ENCODE measurements at regions not wholly inside any gene's neighbourhood (a gene's known extent, or its start where the extent isn't known, plus 50 kb on each side); places are given as distances from the start of the nearest gene placed in this dataset.
"Not testable (repeated sequence)": the region's sequence is repeated elsewhere in the genome, so short reads cannot be mapped to it uniquely, and the experiment has no call there.

DNA sequence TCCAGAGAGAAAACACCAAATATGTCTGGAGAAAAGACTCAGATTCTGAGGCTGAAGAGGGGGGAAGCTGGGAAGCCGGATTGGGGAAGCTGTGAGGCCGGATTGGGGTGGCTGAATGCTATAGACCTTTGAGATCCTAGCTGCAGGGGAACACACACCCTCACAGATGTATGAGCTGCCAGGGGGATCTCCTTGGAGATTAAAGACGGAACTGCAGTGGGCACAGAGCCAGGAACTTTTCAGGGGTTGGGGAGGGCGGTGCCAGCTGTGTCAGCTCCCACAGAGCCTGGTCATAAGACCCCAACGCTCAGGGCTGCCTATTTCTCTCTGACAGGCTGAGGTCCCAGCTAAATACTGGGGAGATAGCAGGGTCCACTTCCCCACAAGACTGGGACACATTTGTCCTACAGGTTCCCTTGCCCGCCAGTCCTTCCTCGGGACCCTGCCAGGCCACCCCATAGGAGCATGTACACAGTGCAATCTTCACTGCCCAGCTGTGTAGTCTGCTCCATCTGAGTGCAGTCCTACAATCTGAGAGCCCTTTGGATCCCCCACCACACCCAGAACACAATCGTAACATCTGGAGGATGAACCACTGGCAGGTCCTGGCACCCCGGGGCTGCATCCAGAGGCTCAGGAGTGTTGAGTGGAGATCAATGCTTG is 1893.9 kb downstream of the PCDH9 start:
- Mint-ChIP-seq H3K4me1 (ENCODE audit: unreplicated experiment) (peaks cover 4% of the 10 kb centered on the region), H3K36me3 (ENCODE audit: unreplicated experiment) (peaks cover 2% of the 10 kb centered on the region), H3K27me3 (ENCODE audit: unreplicated experiment) (no peaks in the 10 kb centered on the region), H3K27ac (ENCODE audit: unreplicated experiment) (no peak overlapping the region), H3K9me3 (ENCODE audit: unreplicated experiment) (peaks cover 8% of the 10 kb centered on the region), H3K4me3 (ENCODE audit: unreplicated experiment) (no peak overlapping the region)
- TF ChIP-seq, protein P1, sequence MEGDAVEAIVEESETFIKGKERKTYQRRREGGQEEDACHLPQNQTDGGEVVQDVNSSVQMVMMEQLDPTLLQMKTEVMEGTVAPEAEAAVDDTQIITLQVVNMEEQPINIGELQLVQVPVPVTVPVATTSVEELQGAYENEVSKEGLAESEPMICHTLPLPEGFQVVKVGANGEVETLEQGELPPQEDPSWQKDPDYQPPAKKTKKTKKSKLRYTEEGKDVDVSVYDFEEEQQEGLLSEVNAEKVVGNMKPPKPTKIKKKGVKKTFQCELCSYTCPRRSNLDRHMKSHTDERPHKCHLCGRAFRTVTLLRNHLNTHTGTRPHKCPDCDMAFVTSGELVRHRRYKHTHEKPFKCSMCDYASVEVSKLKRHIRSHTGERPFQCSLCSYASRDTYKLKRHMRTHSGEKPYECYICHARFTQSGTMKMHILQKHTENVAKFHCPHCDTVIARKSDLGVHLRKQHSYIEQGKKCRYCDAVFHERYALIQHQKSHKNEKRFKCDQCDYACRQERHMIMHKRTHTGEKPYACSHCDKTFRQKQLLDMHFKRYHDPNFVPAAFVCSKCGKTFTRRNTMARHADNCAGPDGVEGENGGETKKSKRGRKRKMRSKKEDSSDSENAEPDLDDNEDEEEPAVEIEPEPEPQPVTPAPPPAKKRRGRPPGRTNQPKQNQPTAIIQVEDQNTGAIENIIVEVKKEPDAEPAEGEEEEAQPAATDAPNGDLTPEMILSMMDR (IDR thresholded peaks at IDR 0.05), result no peak
- DNase-seq (ENCODE audit: extremely low spot score, unreplicated experiment), result no peak

DNA sequence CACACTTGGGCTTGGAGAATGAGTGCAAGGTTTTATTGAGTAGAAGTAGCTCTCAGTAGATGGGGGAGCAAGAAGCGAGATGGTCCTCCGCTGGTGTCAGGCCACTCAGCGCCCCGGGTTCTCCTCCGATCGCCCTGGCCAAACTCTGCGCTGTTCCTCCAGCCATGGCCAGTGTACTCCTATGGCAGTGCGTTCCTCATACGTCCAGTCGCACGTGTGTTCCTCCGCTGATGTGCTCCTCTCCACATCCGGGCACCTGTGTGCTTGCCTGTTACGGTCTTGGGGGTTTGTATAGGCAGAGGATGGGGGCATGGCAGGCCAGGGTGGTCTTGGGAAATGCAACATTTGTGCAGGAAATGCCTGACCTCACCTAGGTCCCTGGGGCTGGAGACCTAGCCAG is 1899.4 kb downstream of the PCDH9 start:
- Mint-ChIP-seq H3K9me3 (ENCODE audit: unreplicated experiment) (no peaks in the 10 kb centered on the region), H3K4me1 (ENCODE audit: unreplicated experiment) (no peaks in the 10 kb centered on the region), H3K27ac (ENCODE audit: unreplicated experiment) (no peak overlapping the region), H3K27me3 (ENCODE audit: unreplicated experiment) (no peaks in the 10 kb centered on the region), H3K36me3 (ENCODE audit: unreplicated experiment) (no peaks in the 10 kb centered on the region), H3K4me3 (ENCODE audit: unreplicated experiment) (no peak overlapping the region)
- TF ChIP-seq, protein P1 (IDR thresholded peaks at IDR 0.05), result no peak
- no peak for DNase-seq (ENCODE audit: extremely low spot score, unreplicated experiment)

DNA sequence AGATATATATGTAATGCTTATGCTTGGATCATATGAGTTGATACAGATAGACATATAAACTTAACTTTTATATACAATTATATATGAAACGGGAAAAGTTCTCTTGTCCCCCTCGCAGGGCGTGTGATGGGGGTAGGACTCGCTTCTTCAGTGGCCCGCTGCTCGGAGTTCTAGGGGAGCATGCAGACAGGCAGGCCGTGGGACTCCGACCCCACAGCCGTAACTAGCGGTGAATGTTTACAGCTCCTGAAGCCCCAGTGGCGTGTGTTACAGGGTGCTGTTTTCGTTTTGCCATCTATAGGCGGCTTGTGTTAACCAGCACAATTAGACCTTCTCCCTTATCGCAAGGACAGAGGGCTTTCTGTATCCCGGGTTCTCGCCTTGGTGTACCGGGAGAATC is 1899.8 kb downstream of the PCDH9 start:
- H3K27me3 Mint-ChIP-seq (ENCODE audit: unreplicated experiment), result no peaks in the 10 kb centered on the region
- no peaks in the 10 kb centered on the region for H3K36me3 Mint-ChIP-seq (ENCODE audit: unreplicated experiment)

DNA sequence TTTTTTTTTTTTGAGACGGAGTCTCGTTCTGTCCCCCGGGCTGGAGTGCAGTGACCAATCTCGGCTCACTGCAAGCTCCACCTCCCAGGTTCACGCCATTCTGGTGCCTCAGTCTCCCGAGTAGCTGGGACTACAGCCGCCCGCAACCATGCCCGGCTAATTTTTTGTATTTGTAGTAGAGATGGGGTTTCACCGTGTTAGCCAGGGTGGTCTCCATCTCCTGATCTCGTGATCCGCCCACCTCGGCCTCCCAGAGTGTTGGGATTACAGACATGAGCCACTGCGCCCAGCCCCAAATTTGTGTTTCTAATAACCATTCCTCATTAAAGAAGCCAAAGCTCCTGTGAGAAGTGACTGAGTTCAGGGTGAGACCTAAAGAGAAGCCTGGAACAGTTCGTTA is 1906.9 kb downstream of the PCDH9 start:
- not testable (repeated sequence) for H3K27ac Mint-ChIP-seq (ENCODE audit: unreplicated experiment); DNase-seq (ENCODE audit: extremely low spot score, unreplicated experiment); H3K27me3 Mint-ChIP-seq (ENCODE audit: unreplicated experiment); H3K4me3 Mint-ChIP-seq (ENCODE audit: unreplicated experiment); H3K36me3 Mint-ChIP-seq (ENCODE audit: unreplicated experiment); H3K9me3 Mint-ChIP-seq (ENCODE audit: unreplicated experiment); H3K4me1 Mint-ChIP-seq (ENCODE audit: unreplicated experiment)

More for the DNA sequence above, 1899.8 kb downstream of the PCDH9 start:
- TF ChIP-seq, protein P1 (IDR thresholded peaks at IDR 0.05), result no peak
- DNase-seq (ENCODE audit: extremely low spot score, unreplicated experiment), result no peak
- H3K4me1 Mint-ChIP-seq (ENCODE audit: unreplicated experiment), result no peaks in the 10 kb centered on the region
- no peak overlapping the region for H3K27ac Mint-ChIP-seq (ENCODE audit: unreplicated experiment)
- no peaks in the 10 kb centered on the region for H3K9me3 Mint-ChIP-seq (ENCODE audit: unreplicated experiment)
- H3K4me3 Mint-ChIP-seq (ENCODE audit: unreplicated experiment), result no peak overlapping the region

DNA sequence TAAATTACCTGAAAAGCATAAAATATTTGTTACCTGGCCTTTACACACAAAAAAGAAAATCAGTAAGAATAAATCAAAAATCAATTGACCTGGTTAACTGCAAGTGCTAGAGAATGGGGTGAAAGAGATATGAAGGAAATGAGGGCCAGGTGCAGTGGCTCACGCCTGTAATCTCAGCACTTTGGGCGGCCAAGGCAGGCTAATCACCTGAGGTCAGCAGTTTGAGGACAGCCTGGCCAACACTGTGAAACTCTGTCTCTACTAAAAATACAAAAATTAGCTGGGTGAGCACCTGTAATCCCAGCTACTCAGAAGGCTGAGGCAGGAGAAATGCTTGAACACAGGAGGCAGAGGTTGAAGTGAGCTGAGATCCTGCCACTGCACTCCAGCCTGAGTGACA is 1908.7 kb downstream of the PCDH9 start:
- not testable (repeated sequence) for H3K9me3 Mint-ChIP-seq (ENCODE audit: unreplicated experiment); H3K27ac Mint-ChIP-seq (ENCODE audit: unreplicated experiment); DNase-seq (ENCODE audit: extremely low spot score, unreplicated experiment); H3K4me3 Mint-ChIP-seq (ENCODE audit: unreplicated experiment); H3K4me1 Mint-ChIP-seq (ENCODE audit: unreplicated experiment); H3K36me3 Mint-ChIP-seq (ENCODE audit: unreplicated experiment); H3K27me3 Mint-ChIP-seq (ENCODE audit: unreplicated experiment)

DNA sequence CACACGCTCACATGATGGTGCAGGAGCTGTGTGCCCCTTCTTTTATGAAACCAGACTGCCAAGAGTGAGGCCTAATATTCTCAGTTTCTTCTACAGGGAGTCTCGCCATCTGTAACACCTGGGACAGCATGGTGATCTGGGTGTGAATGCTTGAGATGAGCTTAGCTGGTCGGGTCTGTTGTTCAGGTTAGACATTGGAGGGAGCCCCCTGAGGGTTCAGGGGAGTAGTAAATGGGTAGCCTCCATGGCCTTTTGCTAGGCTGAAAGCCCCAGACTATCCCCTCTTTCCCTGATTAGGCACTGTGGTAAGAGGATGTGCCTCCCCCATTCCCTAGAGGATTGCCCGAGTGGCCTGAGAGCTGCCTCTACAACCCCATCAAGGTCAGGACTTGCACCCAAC is 1916.1 kb downstream of the PCDH9 start:
- TF ChIP-seq, protein P1 (IDR thresholded peaks at IDR 0.05), result no peak
- Mint-ChIP-seq H3K9me3 (ENCODE audit: unreplicated experiment) (peaks cover 28% of the 10 kb centered on the region), H3K4me1 (ENCODE audit: unreplicated experiment) (no peaks in the 10 kb centered on the region), H3K27ac (ENCODE audit: unreplicated experiment) (no peak overlapping the region), H3K4me3 (ENCODE audit: unreplicated experiment) (no peak overlapping the region), H3K36me3 (ENCODE audit: unreplicated experiment) (no peaks in the 10 kb centered on the region), H3K27me3 (ENCODE audit: unreplicated experiment) (no peaks in the 10 kb centered on the region)
- no peak for DNase-seq (ENCODE audit: extremely low spot score, unreplicated experiment)
